K562 (cell line): ENCODE measurements at regions not wholly inside any gene's neighbourhood (a gene's known extent, or its start where the extent isn't known, plus 50 kb on each side); places are given as distances from the start of the nearest gene placed in this dataset.

Experiments
- EHMT2 ChIP-seq: fragments of 450-650 bp; IDR thresholded peaks from 2 replicates; pipeline ENCODE4 v1.6.1; 2018; ENCODE audit warnings: antibody characterized with exemption
- FOXK2 ChIP-seq, 2 experiments: fragments of 450-650 bp; IDR thresholded peaks in 1 of 2; conservative IDR thresholded peaks in 1 of 2; 2 replicates each; pipeline ENCODE4 v1.6.1; 2016; ENCODE audit warnings: low read depth in 2 of 2, mild to moderate bottlenecking in 1 of 2
- USF2 ChIP-seq: sonication (generic); formaldehyde crosslinking; IDR thresholded peaks from 2 replicates; pipeline ENCODE4 v1.5.0; 2020; ENCODE audit warnings: missing genetic modification reagents
- TF ChIP-seq, protein P1 (sequence below), 3 experiments: IDR thresholded peaks in 2 of 3; conservative IDR thresholded peaks in 1 of 3; 2 replicates each; pipeline ENCODE4 v1.5.1; 2011 to 2012; ENCODE audit warnings: low read length in 3 of 3, mild to moderate bottlenecking in 3 of 3, control low read depth in 2 of 3, improper control_type of control experiment in 1 of 3, inconsistent platforms in 1 of 3, low read depth in 1 of 3, mixed read lengths in 1 of 3, moderate library complexity in 1 of 3; ENCODE audit not compliant: insufficient read depth in 2 of 3
- TF ChIP-seq, protein P2 (sequence below): fragments of 450-650 bp; IDR thresholded peaks from 2 replicates; pipeline ENCODE4 v1.6.1; 2018; ENCODE audit not compliant: partially characterized antibody
- TF ChIP-seq, protein P3 (sequence below), 2 experiments: fragments of 450-650 bp; formaldehyde crosslinking in 1 of 2; IDR thresholded peaks; 2 replicates each; pipeline versions ENCODE4 v1.4.0 to v1.6.1; 2014 to 2020; ENCODE audit warnings: mild to moderate bottlenecking in 2 of 2, borderline replicate concordance in 1 of 2, low read depth in 1 of 2

DNA sequence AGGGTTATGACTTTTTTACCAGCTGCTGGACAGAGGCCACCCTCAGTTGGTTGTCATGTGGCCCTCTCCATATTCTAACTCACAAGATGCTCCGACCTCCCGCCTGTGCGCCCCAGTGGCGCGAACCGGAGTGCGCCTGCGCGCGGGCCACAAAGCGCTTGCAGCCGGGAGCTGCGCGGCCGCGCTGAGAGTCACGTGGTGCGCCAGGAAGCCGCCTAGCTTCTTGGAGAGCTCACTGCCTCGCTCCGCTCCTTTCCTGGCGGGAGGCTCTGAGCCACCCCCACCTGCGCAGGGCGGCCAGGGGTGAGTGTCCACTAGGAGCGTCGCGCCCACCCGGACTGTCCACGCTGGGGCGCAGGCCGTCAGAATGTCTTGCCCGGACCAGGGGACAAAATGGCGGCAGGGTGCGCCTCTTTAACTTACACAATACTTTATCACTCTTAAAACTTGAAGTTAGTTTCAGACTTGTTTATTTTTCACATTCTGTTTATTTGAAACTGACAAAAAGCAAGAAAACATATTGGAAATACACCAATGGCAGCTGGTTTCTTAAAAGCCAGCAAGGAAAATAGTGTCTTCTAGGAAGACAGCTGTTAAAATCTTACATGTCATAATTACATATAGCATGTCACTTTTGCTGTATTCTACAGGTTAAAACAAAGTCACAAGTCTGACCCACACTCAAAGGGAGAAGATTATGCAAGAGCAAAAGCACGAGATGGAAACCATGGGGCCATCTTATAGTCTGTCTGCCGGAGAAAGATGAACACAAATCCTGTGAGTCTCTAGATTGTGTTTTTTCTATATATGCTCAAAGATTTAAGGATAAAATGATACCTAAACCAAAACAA, 357.9 kb downstream of the CNTNAP4 start (continued):
- TF ChIP-seq, protein P1, sequence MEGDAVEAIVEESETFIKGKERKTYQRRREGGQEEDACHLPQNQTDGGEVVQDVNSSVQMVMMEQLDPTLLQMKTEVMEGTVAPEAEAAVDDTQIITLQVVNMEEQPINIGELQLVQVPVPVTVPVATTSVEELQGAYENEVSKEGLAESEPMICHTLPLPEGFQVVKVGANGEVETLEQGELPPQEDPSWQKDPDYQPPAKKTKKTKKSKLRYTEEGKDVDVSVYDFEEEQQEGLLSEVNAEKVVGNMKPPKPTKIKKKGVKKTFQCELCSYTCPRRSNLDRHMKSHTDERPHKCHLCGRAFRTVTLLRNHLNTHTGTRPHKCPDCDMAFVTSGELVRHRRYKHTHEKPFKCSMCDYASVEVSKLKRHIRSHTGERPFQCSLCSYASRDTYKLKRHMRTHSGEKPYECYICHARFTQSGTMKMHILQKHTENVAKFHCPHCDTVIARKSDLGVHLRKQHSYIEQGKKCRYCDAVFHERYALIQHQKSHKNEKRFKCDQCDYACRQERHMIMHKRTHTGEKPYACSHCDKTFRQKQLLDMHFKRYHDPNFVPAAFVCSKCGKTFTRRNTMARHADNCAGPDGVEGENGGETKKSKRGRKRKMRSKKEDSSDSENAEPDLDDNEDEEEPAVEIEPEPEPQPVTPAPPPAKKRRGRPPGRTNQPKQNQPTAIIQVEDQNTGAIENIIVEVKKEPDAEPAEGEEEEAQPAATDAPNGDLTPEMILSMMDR (IDR thresholded peaks at IDR 0.05 in 2 of 3, conservative IDR thresholded peaks at IDR 0.05 in 1 of 3; ENCODE audit: insufficient read depth in 2 of 3, low read depth in 1 of 3, low read length in 3 of 3): peak; percentile 30 to 54 (median 36); a peak in 5 of 6 replicates
- TF ChIP-seq, protein P2, sequence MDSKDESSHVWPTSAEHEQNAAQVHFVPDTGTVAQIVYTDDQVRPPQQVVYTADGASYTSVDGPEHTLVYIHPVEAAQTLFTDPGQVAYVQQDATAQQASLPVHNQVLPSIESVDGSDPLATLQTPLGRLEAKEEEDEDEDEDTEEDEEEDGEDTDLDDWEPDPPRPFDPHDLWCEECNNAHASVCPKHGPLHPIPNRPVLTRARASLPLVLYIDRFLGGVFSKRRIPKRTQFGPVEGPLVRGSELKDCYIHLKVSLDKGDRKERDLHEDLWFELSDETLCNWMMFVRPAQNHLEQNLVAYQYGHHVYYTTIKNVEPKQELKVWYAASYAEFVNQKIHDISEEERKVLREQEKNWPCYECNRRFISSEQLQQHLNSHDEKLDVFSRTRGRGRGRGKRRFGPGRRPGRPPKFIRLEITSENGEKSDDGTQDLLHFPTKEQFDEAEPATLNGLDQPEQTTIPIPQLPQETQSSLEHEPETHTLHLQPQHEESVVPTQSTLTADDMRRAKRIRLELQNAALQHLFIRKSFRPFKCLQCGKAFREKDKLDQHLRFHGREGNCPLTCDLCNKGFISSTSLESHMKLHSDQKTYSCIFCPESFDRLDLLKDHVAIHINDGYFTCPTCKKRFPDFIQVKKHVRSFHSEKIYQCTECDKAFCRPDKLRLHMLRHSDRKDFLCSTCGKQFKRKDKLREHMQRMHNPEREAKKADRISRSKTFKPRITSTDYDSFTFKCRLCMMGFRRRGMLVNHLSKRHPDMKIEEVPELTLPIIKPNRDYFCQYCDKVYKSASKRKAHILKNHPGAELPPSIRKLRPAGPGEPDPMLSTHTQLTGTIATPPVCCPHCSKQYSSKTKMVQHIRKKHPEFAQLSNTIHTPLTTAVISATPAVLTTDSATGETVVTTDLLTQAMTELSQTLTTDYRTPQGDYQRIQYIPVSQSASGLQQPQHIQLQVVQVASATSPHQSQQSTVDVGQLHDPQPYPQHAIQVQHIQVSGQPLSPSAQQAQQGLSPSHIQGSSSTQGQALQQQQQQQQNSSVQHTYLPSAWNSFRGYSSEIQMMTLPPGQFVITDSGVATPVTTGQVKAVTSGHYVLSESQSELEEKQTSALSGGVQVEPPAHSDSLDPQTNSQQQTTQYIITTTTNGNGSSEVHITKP: peak; percentile 50
- TF ChIP-seq, protein P3, sequence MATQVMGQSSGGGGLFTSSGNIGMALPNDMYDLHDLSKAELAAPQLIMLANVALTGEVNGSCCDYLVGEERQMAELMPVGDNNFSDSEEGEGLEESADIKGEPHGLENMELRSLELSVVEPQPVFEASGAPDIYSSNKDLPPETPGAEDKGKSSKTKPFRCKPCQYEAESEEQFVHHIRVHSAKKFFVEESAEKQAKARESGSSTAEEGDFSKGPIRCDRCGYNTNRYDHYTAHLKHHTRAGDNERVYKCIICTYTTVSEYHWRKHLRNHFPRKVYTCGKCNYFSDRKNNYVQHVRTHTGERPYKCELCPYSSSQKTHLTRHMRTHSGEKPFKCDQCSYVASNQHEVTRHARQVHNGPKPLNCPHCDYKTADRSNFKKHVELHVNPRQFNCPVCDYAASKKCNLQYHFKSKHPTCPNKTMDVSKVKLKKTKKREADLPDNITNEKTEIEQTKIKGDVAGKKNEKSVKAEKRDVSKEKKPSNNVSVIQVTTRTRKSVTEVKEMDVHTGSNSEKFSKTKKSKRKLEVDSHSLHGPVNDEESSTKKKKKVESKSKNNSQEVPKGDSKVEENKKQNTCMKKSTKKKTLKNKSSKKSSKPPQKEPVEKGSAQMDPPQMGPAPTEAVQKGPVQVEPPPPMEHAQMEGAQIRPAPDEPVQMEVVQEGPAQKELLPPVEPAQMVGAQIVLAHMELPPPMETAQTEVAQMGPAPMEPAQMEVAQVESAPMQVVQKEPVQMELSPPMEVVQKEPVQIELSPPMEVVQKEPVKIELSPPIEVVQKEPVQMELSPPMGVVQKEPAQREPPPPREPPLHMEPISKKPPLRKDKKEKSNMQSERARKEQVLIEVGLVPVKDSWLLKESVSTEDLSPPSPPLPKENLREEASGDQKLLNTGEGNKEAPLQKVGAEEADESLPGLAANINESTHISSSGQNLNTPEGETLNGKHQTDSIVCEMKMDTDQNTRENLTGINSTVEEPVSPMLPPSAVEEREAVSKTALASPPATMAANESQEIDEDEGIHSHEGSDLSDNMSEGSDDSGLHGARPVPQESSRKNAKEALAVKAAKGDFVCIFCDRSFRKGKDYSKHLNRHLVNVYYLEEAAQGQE (IDR thresholded peaks at IDR 0.05; ENCODE audit: borderline replicate concordance): peak; percentile 90
- TF ChIP-seq, protein P3 (CRISPR knock-in tag; IDR thresholded peaks at IDR 0.05; ENCODE audit: low read depth): peak; percentile 66
- TF ChIP-seq FOXK2 (conservative IDR thresholded peaks at IDR 0.05 in 1 of 2, IDR thresholded peaks at IDR 0.05 in 1 of 2; ENCODE audit: low read depth in 2 of 2): peak in 1 of 2 experiments; percentile 16; a peak in 1 of 4 replicates
- peak; percentile 98 for TF ChIP-seq USF2
- peak; percentile 68; the same call in 1 of the 2 replicates for TF ChIP-seq EHMT2
